GM19397 (cell line): ENCODE measurements at regions not wholly inside any gene's neighbourhood (a gene's known extent, or its start where the extent isn't known, plus 50 kb on each side); places are given as distances from the start of the nearest gene placed in this dataset.
"Not testable (repeated sequence)": the region's sequence is repeated elsewhere in the genome, so short reads cannot be mapped to it uniquely, and the experiment has no call there.

ENCODE experiments used
- ATAC-seq: cut with Tn5 transposase; IDR thresholded peaks from one replicate; pipeline ENCODE4 v1.9.1; 2021; ENCODE audit warnings: mild to moderate bottlenecking, moderate library complexity; ENCODE audit not compliant: unreplicated experiment

DNA sequence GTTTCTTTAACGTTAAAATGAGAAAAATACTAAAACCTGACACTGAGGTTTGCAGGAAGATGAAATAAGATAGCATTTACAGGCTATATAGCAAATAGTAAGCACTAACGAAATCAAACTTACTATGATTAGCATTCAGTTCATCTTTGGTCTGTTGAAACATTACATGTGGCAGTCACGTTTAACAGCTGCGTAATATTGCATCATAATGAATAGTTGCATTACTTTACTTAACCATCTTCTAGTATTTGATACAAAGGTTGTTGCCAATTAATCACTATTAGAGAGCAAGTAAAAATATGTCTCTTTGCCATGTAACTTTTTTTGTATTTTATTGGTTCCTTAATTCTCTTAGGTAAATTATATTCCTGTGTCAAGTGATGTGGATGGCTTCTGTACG is 131.8 kb upstream of the GHITM start:
- ATAC-seq: no peak

DNA sequence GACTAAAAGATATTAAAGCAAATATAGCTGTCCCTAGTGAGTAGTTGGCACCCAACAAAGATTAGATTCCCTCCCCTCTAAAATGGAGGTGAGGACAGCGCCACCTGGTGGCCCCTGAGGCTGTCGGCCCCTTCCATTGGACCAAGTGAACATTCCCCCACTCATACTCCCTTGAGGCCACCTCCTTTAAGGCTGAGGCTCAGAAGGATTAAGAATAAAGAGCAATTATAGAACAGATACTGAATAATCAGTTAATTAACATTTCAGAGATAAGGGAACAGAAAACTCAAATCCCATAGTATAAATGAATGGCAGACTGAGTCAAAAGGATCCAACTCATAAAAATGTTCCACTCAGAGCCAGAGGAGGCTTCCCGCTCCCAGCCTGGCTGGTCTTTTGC is 130.4 kb upstream of the GHITM start:
- ATAC-seq: peak; percentile 42

DNA sequence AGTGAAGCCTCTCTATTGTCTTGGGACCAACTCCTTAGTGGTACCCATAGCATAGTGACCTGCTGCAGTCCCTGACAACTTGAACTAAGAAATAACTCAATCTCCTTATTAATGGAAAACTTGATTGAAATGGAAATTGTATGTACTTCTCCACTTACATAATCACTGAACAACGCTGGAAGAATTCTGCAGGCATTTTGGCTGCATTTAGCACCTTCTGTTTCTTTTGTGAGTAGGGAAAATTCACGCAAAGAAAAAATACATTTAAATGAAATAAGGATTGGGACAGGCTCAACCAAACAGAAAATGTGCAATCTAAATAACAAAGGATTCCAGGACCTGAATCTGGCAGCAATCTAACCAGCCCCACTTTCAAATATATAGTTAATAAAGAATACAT is 126.9 kb upstream of the GHITM start:
- no peak for ATAC-seq

DNA sequence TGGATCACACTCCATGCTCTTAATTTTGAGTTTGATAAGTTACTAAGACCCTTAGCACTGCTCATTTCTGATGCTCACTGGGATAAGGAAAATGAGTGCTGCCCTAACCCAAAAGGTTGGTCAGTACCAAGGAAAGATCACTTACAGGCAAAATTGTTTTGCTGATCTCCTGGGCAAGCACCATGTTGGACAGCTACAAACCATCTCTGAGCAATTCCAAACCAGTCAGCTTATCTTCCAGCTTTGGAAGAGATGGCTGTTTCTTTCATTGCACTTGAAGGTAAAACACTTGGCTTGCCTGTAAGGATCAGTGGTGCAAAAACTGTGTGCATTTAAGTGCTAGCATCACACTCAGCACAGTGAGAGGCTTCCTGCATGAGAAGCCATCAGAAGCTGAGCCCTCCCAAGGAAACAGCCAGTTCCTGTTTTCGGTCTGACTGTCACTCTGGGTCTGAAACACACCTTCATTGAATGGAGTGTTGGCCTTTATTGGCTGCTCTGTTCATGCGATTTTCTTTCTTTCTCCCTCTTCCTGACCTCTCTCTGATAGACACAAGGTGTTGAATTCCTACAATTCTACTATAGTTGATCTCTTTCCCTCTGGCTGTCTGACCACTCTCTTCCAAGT is 126.4 kb upstream of the GHITM start:
- ATAC-seq: peak; percentile 97

DNA sequence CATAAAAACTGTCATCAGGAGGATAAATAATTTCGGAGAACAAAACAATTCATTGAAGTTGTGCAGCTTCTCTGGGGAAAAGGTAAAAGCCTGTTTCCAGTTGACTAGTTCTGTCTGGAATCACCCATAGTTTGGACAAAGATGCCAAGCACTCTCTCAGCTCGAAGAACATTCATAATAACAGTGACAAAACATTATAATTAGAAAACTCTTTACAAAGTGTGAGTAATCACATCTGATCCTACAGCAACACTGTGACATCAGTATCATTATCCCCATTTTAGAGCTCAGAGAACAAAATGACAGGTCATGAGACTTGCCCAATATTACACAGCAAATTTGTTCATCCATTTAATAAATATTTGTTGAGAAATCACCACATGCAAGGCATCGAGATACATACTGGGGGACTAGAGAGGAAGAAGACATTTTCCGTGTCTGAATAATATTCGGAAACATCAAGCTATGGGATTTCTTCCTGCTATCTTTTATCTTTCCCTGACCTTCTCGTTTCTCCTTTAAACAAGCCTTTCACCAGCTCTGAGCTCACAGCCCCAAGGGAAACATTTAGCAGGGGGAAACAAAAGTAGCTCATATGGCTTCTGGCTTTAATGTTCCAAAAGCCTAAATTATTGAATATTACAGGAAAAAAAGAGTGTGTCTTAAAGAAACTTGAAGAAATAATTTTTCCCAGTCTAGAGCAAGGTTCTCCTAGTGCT is 123.3 kb upstream of the GHITM start:
- no peak for ATAC-seq

DNA sequence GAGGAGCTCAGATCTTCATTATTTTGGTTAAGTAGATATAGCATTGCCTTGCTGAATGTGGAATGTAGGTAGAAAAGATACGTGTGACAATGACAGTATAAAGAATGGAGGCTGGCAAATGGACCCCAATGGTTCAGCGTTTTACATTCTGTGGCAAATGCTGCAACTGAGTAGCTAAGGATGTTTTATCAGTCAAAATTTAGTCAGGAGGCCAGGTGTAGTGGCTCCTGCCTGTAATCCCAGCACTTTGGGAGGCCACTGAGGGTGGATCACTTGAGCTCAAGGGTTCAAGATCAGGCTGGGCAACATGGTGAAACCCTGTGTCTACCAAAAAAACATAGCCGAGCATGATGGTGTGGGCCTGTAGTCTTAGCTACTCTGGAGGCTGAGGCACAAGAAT is 120.5 kb upstream of the GHITM start:
- no peak for ATAC-seq

DNA sequence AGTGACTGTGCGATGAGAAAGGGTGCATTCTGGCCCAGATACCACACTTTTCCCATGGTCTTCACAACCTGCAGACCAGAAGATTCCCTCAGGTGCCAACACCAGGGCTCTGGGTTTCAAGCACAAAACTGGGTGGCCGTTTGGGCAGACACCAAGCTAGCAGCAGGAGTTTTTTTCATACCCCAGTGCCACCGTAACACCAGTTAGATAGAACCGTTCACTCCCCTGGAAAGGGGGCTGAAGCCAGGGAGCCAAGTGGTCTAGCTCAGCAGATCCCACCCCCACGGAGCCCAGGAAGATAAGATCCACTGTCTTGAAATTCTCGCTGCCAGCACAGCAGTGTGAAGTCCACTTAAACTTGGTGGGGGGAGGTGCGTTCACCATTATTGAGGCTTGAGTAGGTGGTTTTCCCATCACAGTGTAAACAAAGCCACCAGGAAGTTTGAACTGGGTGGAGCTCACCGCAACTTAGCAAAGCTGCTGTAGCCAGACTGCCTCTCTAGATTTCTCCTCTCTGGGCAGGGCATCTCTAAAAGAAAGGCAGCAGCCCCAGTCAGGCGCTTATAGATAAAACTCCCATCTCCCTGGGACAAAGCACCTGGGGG is 119.4 kb upstream of the GHITM start:
- not testable (repeated sequence) for ATAC-seq

DNA sequence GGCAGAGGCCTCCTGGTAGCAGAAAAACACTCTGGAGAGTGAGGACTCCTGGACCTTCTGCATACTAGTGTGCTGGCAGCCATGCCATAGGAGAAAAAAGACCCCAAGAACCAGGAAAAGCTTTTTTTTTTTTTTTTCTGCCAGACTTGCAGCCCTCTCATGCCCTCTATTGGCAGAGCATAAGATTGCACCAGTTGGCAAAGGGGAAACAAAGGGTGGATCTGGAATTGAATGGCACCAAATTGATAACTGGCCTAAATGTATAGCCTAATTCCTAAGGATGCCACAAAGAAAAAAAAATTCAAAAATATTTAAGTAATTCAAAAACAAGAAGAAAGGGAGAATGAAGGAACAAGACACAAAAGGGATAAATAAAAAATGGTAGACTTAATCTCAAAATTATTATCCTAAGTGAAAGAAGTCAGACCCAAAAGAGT is 112.5 kb upstream of the GHITM start:
- no peak for ATAC-seq

DNA sequence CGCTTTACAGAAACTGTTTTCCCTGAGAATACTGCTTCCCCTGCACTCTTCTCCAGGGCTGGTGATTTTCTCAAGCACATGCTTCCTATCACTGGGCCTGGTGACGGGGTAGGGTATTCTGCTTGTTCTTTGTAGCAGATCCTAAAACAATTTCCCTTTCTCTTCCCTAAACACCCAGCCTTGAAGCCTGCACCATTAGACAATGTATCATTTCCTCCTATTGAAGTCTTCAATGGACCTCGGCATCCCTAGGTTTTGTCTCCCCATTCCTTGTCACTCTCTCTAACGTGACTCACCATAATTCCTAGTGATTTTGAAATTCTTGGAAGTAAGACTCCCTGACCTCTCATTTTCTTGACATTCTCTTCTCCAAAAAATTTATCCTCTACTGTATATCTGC is 109.5 kb upstream of the GHITM start:
- no peak for ATAC-seq

DNA sequence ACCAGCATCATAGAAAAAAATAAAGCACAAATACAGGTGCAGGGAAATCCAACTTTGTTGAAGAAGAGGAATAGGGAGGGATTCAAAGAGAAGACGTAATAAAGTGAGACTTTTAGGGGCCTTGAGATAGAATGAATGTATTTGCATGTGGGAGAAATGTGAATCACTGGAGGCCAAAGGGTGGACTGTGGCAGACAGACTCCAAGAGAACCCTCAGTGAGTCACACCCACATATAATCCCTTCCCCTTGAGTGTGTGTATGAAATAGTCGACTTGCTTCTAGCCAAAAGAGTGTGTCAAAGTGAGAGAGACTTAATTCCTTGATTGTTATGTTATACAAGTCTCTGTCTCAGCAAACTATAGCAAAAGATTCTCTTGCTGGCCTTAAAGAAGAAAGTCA is 101.3 kb upstream of the GHITM start:
- ATAC-seq: no peak

DNA sequence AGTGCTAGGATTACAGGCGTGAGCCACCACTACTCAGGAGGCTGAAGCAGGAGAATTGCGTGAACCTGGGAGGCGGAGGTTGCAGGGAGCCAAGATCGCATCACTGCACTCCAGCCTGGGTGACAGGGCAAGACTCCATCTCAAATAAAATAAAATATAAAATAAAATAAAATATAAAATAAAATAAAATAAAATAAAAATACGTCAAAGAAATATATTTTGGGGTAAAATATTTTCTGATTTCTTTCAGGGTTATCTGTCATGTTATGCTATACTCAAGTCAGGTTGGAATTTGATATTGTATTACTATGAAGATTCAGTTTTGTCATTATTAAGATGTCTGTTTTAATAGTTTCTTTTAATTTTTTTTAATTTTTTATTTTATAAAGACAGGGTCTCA is 99.4 kb upstream of the GHITM start:
- no peak for ATAC-seq

DNA sequence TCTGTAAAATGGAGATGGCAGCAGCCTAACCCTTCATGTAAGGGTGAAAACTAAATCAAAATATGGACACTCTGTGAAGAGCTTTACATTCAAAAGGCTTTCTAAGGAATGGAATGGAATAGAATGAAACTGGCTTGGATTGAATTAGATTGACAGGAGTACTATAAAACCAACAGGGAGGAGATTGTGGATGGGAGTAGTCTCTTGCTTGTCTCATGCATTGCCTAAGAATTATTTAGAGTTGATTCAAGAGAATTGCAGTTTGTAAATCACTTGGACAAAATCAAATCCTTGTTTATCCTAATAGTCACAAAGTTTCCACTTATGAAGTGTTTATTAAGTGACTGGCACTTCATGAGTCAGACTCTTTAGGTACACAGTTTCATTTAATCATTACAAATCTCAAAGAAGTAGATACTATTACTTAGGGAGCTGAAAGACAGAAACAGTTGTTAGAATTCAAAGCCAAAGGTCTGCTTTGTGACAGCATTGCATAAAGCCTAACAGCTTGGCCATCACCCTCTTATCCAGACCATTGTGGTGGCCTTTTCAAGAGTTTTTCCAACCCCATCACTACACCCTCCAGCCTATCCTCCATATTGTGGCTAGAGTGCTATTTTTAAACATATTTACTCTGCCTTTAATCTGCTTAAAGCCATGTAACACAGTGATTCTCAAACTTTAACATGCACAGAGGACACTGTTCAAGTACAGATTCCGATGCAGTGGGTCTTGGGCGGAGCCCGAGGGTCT is 91.9 kb upstream of the GHITM start:
- ATAC-seq: no peak

DNA sequence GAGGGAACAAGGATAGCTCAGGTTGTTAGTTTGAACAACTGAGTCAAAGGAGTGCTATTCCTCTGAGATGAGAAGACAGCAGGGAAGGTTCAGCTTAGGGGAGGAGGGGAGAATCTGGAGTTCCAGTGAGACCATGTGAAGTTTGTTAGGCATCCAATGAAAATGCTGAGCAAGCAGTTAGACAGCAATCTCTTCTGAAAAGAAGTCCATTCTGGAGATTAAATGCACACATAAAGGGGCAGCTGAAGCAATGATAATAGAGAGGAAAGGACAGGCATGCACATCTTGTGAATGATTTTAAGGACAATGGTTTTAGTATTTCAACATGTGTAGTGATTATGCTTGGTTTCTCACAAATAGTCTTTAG is 89.7 kb upstream of the GHITM start:
- ATAC-seq: no peak

DNA sequence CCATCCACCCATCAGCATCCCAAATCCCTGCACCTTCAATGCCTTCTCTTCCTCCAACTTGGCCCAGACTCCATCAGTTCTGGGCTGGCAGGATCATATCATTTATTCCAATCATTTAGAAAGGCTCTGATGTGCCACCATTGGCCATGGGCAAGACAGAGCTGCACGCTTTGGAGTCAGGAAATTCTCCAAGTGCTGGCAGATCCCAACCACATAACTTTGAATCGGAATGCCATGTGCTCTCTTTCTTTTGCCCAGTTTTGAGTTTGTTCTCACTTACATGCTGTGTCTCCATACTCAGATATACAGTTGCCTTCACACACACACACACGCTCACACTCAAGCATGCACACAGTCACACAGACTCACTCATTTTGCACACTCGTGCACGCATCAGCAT is 85.7 kb upstream of the GHITM start:
- ATAC-seq: no peak

DNA sequence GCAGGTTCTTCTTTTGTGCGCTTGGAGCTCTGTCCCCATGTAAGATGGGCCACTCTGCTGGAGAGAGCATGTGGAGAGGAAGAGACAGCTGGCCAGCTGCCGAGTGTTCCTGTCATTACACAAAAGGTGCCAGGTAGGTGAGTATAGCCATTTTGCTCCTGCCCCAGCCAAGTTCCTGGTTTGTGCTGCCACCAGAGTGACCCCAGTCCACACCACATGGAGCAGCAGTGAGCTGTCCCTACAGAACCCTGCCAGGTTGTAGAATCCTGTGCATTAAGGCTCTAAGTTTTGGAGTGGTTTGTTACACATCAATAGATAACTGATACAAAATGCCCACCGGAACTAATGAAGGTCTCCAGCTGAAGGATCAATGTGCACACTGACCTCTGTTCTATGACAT is 84.6 kb upstream of the GHITM start:
- ATAC-seq: no peak

DNA sequence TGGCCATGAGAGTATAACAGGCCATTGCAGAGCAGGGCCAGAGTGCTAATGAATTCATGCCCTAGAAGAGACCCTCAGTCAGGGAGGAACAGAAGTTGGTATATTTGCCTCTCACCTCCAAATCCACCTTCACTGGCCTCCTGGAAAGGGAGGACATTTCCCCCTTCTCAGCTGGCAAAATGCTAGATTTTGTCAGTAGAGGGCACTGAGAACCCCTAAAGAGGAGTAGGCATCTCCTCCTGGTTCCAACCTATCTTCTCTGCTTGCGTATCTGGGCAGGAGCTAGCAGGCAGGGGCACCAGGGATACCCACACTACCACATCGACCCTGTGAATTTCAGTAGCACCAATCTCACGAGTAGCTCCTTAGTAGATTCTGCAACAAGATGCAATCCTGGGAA is 79.8 kb upstream of the GHITM start:
- ATAC-seq: no peak

DNA sequence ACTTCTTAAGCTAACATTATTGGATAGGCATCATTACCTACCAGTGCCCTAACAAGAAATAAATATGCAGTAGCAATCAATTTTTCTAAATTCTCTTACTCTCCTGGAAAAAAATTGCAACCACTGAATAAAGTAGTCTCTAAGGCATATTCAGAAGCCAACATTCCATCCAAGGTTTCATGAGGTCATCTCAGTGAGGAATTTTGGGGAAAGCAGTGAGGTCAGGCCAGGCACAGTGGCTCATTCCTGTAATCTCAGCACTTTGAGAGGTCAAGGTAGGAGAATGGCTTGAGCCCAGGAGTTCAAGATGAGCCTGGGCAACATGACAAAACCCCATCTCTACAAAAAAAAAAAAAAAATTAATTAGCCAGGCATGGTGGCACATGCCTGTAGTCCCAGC is 75.9 kb upstream of the GHITM start:
- no peak for ATAC-seq

DNA sequence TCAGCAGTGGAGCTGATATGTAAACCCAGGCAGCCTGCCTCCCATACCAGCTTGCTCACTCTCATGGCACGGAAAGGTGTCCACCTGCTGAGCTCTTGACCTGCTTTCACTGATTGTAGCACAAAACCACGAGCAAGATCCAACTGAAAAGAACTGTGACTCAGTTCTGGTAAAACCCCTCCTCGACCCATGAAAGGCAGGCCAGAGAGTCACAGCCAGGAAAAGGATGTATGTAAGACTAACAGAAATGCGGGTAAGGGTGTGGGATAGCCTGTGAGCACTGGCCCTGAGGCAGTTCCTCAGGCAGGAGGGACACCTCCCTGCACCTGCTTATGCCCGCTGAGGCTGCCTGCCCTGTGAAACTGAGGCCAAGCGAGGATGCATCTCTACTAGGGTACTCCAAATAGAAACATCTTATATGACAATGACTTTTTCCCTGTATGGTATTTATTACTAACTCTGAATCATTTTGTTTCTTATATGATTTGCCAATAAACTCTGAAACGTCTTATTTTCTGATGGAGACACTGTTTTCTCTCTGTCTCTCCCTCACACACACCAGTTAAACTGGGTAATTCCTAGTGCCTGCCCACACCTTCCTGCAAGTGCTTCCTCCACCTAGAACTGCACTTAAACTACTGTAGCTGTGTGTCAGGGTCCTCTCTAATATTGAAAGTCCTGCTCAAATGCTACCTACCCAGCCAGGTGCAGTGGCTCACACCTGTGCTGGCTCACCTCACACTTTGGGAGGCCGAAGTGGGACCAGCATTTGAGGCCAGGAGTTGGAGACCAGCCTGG is 73.3 kb upstream of the GHITM start:
- no peak for ATAC-seq

DNA sequence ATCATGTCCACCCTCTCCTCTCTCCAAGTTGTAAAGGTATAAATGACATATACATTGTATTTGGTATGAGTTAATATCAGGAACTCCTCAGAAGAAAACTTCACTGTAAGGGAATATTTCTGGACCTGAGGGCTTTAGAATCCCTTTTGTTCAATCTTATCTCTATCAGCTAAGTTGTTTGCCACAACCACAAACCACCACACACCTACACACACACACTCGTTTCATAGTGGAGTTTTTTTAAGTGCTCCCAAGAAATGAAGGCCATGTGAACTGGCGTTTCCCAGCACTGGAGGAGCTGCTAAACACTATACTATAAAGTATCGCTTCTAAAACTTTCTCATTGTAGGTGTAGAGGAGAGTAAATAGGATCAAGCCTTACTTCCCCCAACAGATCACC is 64.8 kb upstream of the GHITM start:
- ATAC-seq: no peak

DNA sequence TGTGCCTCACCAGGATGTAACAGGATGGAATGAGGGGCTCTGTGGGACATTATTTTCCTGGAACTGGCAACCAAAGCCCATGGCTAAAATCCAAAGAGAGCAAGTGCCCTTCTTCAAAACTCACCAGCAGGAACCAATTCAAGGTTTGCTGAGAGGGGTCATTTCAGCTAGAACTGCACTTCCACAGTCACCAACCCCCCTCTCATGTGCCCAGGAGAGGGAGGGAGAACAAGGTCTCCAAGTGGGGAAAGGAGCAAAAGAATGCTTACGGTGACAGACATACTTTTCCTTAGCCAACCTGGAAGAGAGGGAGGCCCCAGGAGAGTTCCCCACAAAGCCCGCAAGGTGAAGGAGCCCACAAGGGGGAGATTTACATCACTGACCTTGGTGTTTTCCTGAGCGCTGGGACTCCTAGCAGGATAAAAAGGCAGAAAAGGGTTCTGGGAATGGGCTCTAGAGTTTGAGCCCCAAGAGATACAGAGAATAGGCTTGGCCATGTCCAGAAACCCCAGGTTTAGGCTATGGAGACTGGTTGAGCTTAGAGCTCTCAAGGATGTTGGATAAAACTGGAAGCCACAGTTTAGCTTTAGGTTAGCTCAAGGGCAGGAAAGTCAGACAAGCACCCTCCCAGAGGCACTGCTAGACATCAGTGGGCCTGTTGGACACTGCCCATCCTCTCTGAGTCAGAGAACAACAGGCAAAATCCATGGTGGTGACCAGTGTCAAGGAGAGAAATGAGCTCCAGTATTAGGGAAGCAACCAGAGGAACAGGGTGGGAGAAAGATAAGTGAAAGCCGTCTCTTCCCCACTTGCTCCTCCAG is 63.9 kb upstream of the GHITM start:
- ATAC-seq: no peak
